ENCODE measurements at regions not wholly inside any gene's neighbourhood (a gene's known extent, or its start where the extent isn't known, plus 50 kb on each side); places are given as distances from the start of the nearest gene placed in this dataset.

- TF ChIP-seq ZNF274 (IDR thresholded peaks at IDR 0.05; ENCODE audit: low read depth, low read length) (no peak), SUZ12 (IDR thresholded peaks at IDR 0.05; ENCODE audit: extremely low read depth, insufficient read depth, insufficient read length) (no peak), YY1 (IDR thresholded peaks at IDR 0.05; ENCODE audit: insufficient read depth, insufficient read length) (no peak)
Measured at GRCh38 chr3:124059580-124059979, 67.7 kb upstream of the ROPN1 start.
